Lower leg skin (tissue), 3 donors: ENCODE measurements at regions not wholly inside any gene's neighbourhood (a gene's known extent, or its start where the extent isn't known, plus 50 kb on each side); places are given as distances from the start of the nearest gene placed in this dataset.
"Not testable (repeated sequence)": the region's sequence is repeated elsewhere in the genome, so short reads cannot be mapped to it uniquely, and the experiment has no call there.

Experiments used
- CTCF ChIP-seq, 3 donors: fragments of 450-650 bp; IDR thresholded peaks; one replicate each; pipeline ENCODE4 v1.5.1; 2016; ENCODE audit warnings: antibody characterized with exemption in 3 of 3, mild to moderate bottlenecking in 3 of 3, moderate library complexity in 2 of 3
- POLR2A ChIP-seq, 2 donors: fragments of 450-650 bp; IDR thresholded peaks; one replicate each; pipeline ENCODE4 v1.6.1; 2016 to 2017; ENCODE audit warnings: antibody characterized with exemption in 2 of 2, mild to moderate bottlenecking in 1 of 2, moderate library complexity in 1 of 2

- TF ChIP-seq CTCF, POLR2A (IDR thresholded peaks at IDR 0.05): not testable (repeated sequence)
Observed at GRCh38 chr13:33672022-33672421, 145.9 kb upstream of the RFC3 start.
